ENCODE measurements at regions not wholly inside any gene's neighbourhood (a gene's known extent, or its start where the extent isn't known, plus 50 kb on each side); places are given as distances from the start of the nearest gene placed in this dataset.

- no peak overlapping the region for H3K4me3 ChIP-seq (ENCODE audit: low read depth, low read length)
- TF ChIP-seq MYC (IDR thresholded peaks at IDR 0.05; ENCODE audit: low read depth, low read length) (no peak), POLR2A (IDR thresholded peaks at IDR 0.05; ENCODE audit: extremely low read depth, insufficient read length) (no peak), CTCF (IDR thresholded peaks at IDR 0.05; ENCODE audit: low read depth, low read length) (no peak)
- TF ChIP-seq, protein P1, sequence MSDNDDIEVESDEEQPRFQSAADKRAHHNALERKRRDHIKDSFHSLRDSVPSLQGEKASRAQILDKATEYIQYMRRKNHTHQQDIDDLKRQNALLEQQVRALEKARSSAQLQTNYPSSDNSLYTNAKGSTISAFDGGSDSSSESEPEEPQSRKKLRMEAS (IDR thresholded peaks at IDR 0.05; ENCODE audit: low read depth, low read length): no peak
- no peak for DNase-seq (ENCODE audit: low read depth)
These were observed 576.3 kb downstream of the PKHD1 start for GRCh38 chr6:51511081-51511480.

GRCh38 chr6:51513891-51514747, 573.3 kb downstream of the PKHD1 start:
- TF ChIP-seq MYC (IDR thresholded peaks at IDR 0.05; ENCODE audit: low read depth, low read length): no peak
- TF ChIP-seq, protein P1 (IDR thresholded peaks at IDR 0.05; ENCODE audit: low read depth, low read length): no peak
- no peak for TF ChIP-seq CTCF (IDR thresholded peaks at IDR 0.05; ENCODE audit: low read depth, low read length)
- no peak for TF ChIP-seq POLR2A (IDR thresholded peaks at IDR 0.05; ENCODE audit: extremely low read depth, insufficient read length)
- no peak overlapping the region for H3K4me3 ChIP-seq (ENCODE audit: low read depth, low read length)
- DNase-seq (ENCODE audit: low read depth): no peak

DNA sequence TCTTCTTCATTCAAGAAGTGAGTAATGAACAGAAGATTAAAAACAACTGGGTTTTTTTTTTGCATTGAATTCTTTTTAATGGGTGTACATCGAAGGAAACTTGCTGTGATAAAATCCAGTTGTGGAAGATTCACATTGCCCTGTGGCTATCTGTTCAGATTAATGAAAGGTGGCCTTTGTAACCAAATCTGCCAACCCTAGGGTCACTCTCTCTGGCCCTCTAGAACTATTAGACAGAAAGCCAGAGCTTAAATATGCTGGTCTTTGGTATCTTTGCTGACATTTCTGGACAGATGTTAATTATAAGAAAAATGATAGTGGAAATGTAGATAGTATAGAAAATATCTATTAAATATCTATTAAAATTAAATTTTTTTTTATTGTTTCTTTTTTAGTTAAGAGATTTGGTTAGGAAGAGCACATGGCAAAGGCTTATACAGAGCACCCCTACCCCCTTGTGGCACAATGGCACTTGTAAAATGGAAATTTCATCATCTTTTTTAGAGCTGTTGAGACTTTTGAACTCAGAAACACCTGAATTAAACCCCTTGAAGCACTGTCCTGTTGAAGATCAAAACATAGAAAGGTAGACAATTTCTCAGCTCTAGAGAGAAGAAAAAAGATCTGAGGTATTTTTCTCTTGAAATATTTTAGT, 572.5 kb downstream of the PKHD1 start:
- DNase-seq (ENCODE audit: low read depth): no peak
- H3K4me3 ChIP-seq (ENCODE audit: low read depth, low read length): no peak overlapping the region
- TF ChIP-seq, protein P1 (IDR thresholded peaks at IDR 0.05; ENCODE audit: low read depth, low read length): no peak
- TF ChIP-seq POLR2A (IDR thresholded peaks at IDR 0.05; ENCODE audit: extremely low read depth, insufficient read length) (no peak), CTCF (IDR thresholded peaks at IDR 0.05; ENCODE audit: low read depth, low read length) (no peak), MYC (IDR thresholded peaks at IDR 0.05; ENCODE audit: low read depth, low read length) (no peak)

- no peak overlapping the region for H3K4me3 ChIP-seq (ENCODE audit: low read depth, low read length)
- DNase-seq (ENCODE audit: low read depth): no peak
- TF ChIP-seq CTCF (IDR thresholded peaks at IDR 0.05; ENCODE audit: low read depth, low read length) (no peak), POLR2A (IDR thresholded peaks at IDR 0.05; ENCODE audit: extremely low read depth, insufficient read length) (no peak), MYC (IDR thresholded peaks at IDR 0.05; ENCODE audit: low read depth, low read length) (no peak)
- TF ChIP-seq, protein P1 (IDR thresholded peaks at IDR 0.05; ENCODE audit: low read depth, low read length): no peak
These were observed 561.4 kb downstream of the PKHD1 start for GRCh38 chr6:51526049-51526448.

DNA sequence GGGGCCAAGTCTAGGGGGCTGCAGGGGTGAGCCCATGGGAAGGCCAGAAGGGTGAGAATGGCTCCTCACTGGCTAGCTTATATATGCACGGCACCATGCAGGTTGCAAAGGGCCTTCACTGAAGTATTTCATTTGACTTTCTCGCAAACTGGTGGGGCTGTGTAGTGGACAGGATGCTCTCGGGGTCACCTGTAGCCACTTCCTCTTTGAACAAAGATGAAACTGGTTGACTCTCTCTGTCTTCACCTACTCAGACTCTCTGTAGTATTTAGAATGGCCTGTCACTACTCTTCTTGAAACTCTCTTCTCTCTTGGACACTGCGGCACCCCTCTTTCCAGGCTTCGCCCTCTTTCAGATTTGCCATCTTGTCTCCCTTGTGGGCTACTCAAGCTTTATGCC, 560.5 kb downstream of the PKHD1 start:
- no peak for TF ChIP-seq MYC (IDR thresholded peaks at IDR 0.05; ENCODE audit: low read depth, low read length)
- no peak for TF ChIP-seq CTCF (IDR thresholded peaks at IDR 0.05; ENCODE audit: low read depth, low read length)
- TF ChIP-seq POLR2A (IDR thresholded peaks at IDR 0.05; ENCODE audit: extremely low read depth, insufficient read length): no peak
- TF ChIP-seq, protein P1 (IDR thresholded peaks at IDR 0.05; ENCODE audit: low read depth, low read length): no peak
- no peak for DNase-seq (ENCODE audit: low read depth)
- H3K4me3 ChIP-seq (ENCODE audit: low read depth, low read length): no peak overlapping the region
